EL (cell line): ENCODE measurements at regions not wholly inside any gene's neighbourhood (a gene's known extent, or its start where the extent isn't known, plus 50 kb on each side); places are given as distances from the start of the nearest gene placed in this dataset.
"Not testable (repeated sequence)": the region's sequence is repeated elsewhere in the genome, so short reads cannot be mapped to it uniquely, and the experiment has no call there.

ENCODE experiments used
- DNase-seq: peaks from one replicate; pipeline ENCODE4 v3.0.0-alpha.2; 2016

GRCh38 chr2:60230596-60230995 is 322.9 kb downstream of the BCL11A start:
- DNase-seq, result no peak

GRCh38 chr2:60230037-60230436 is 323.4 kb downstream of the BCL11A start:
- no peak for DNase-seq

- no peak for DNase-seq
Measured at GRCh38 chr2:60226943-60227342, 326.5 kb downstream of the BCL11A start.

- no peak for DNase-seq
Measured at GRCh38 chr2:60226191-60226590, 327.3 kb downstream of the BCL11A start.

- DNase-seq, result no peak
Measured at GRCh38 chr2:60223859-60224258, 329.6 kb downstream of the BCL11A start.

GRCh38 chr2:60221098-60221497 is 332.4 kb downstream of the BCL11A start:
- DNase-seq, result no peak

GRCh38 chr2:60219536-60219935 is 333.9 kb downstream of the BCL11A start:
- no peak for DNase-seq

- no peak for DNase-seq
Measured at GRCh38 chr2:60216452-60216995, 336.9 kb downstream of the BCL11A start.

GRCh38 chr2:60215386-60215901 is 338.0 kb downstream of the BCL11A start:
- DNase-seq, result no peak

GRCh38 chr2:60214626-60214875 is 338.9 kb downstream of the BCL11A start:
- no peak for DNase-seq

- DNase-seq, result peak; percentile 24
Measured at GRCh38 chr2:60213865-60214625, 339.4 kb downstream of the BCL11A start.

- no peak for DNase-seq
Measured at GRCh38 chr2:60212181-60212945, 341.1 kb downstream of the BCL11A start.

GRCh38 chr2:60189006-60189405 is 364.4 kb downstream of the BCL11A start:
- not testable (repeated sequence) for DNase-seq

GRCh38 chr2:60175290-60175689 is 378.2 kb downstream of the BCL11A start:
- no peak for DNase-seq

- DNase-seq, result no peak
Measured at GRCh38 chr2:60174146-60174545, 379.3 kb downstream of the BCL11A start.

GRCh38 chr2:60172801-60173200 is 380.7 kb downstream of the BCL11A start:
- DNase-seq, result no peak

- no peak for DNase-seq
Measured at GRCh38 chr2:60170272-60170671, 383.2 kb downstream of the BCL11A start.

- no peak for DNase-seq
Measured at GRCh38 chr2:60168247-60168646, 385.2 kb downstream of the BCL11A start.

- no peak for DNase-seq
Measured at GRCh38 chr2:60167089-60167488, 386.4 kb downstream of the BCL11A start.

- no peak for DNase-seq
Measured at GRCh38 chr2:60163691-60164090, 389.8 kb downstream of the BCL11A start.

- DNase-seq, result no peak
Measured at GRCh38 chr2:60159519-60159918, 393.9 kb downstream of the BCL11A start.

- no peak for DNase-seq
Measured at GRCh38 chr2:60158262-60158661, 395.2 kb downstream of the BCL11A start.

- no peak for DNase-seq
Measured at GRCh38 chr2:60157283-60157682, 396.2 kb downstream of the BCL11A start.

GRCh38 chr2:60154142-60154541 is 399.3 kb downstream of the BCL11A start:
- no peak for DNase-seq
